GM12873 (cell line): ENCODE measurements at regions not wholly inside any gene's neighbourhood (a gene's known extent, or its start where the extent isn't known, plus 50 kb on each side); places are given as distances from the start of the nearest gene placed in this dataset.

Experiments
- TF ChIP-seq, protein P1 (sequence below): IDR thresholded peaks from 2 replicates; pipeline ENCODE4 v1.5.1; 2012; ENCODE audit warnings: low read depth, mild to moderate bottlenecking, moderate library complexity, low read length, control low read depth; ENCODE audit not compliant: insufficient read depth; ENCODE audit errors: missing control alignments

DNA sequence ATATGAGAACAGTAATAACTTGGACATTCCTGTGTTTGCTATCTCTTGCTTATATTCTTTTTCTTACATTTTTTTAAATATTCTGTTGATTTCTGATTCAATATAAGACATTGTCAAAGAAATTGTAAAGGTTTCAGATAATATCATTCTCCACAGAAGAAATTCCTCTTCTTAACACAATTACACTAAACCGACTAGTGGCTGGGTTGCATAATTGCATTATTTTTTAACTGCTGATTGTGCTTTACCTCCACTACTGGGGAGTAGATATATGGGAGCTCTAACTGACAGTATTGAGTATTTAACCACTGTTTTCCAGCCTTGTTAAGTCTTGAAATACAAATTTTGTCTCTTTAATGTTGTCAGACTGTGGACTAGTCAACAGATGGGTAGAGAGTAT is 723.8 kb upstream of the EDIL3 start:
- TF ChIP-seq, protein P1, sequence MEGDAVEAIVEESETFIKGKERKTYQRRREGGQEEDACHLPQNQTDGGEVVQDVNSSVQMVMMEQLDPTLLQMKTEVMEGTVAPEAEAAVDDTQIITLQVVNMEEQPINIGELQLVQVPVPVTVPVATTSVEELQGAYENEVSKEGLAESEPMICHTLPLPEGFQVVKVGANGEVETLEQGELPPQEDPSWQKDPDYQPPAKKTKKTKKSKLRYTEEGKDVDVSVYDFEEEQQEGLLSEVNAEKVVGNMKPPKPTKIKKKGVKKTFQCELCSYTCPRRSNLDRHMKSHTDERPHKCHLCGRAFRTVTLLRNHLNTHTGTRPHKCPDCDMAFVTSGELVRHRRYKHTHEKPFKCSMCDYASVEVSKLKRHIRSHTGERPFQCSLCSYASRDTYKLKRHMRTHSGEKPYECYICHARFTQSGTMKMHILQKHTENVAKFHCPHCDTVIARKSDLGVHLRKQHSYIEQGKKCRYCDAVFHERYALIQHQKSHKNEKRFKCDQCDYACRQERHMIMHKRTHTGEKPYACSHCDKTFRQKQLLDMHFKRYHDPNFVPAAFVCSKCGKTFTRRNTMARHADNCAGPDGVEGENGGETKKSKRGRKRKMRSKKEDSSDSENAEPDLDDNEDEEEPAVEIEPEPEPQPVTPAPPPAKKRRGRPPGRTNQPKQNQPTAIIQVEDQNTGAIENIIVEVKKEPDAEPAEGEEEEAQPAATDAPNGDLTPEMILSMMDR, result no peak

- TF ChIP-seq, protein P1, result no peak
Measured at GRCh38 chr5:85109616-85110015, 724.9 kb upstream of the EDIL3 start.

GRCh38 chr5:85132269-85132668 is 747.6 kb upstream of the EDIL3 start:
- TF ChIP-seq, protein P1, result no peak

GRCh38 chr5:85140471-85140870 is 755.8 kb upstream of the EDIL3 start:
- TF ChIP-seq, protein P1, result no peak

DNA sequence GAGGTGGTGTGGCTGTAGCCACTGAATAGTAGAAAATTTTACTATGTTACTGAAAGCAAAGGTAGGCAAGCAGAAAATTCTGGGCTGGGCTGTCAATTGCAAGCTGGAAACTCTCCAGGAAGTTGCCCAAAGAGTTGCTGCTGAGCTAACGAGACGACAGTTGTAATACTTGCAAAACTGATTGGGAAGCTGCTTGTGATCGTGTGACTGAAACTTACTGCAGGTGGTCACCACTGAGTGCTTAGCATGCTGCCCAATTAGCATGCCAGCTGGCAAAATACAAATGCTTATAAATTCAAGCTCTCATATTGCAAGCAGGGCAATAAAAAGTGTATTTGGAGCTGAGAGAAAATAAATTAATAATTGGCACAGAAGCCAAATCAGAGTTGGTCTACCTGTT is 758.5 kb upstream of the EDIL3 start:
- TF ChIP-seq, protein P1, result no peak

GRCh38 chr5:85148701-85149100 is 764.0 kb upstream of the EDIL3 start:
- TF ChIP-seq, protein P1, result no peak

DNA sequence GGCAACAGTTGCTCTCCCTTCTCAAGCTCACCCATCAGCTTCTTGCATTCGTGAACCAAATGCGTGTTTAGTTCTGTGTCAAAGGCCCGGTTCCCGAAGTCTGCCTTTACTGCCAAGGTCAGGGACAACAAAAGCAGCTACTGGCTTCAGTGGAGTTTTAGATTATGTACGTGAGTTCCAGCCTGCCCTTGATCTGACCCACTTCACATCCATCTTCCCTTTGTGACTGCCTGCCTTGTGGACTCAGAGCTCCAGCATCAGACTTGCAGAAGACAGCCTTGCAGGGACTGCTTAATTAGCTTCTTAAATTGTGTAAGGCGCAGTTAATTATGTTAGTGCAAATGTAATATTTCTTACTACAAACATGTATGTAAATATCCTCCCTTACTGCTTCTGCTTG is 774.7 kb upstream of the EDIL3 start:
- TF ChIP-seq, protein P1, result no peak
